ENCODE measurements at regions not wholly inside any gene's neighbourhood (a gene's known extent, or its start where the extent isn't known, plus 50 kb on each side); places are given as distances from the start of the nearest gene placed in this dataset.
"Not testable (repeated sequence)": the region's sequence is repeated elsewhere in the genome, so short reads cannot be mapped to it uniquely, and the experiment has no call there.

- no peak overlapping the region for H3K9ac ChIP-seq (ENCODE audit: low read depth in 1 of 3, low read length in 3 of 3)
- no peaks in the 10 kb centered on the region for H3K36me3 ChIP-seq (ENCODE audit: control insufficient read depth in 3 of 3, insufficient read depth in 3 of 3, low read length in 3 of 3)
- no peaks in the 10 kb centered on the region for H3K4me1 ChIP-seq (ENCODE audit: control insufficient read depth in 3 of 3, insufficient read depth in 3 of 3, low read length in 3 of 3)
- H3K4me3 ChIP-seq (ENCODE audit: low read length in 3 of 3): no peak overlapping the region
- no peak overlapping the region for H3K27ac ChIP-seq (ENCODE audit: low read depth, low read length)
- H3K9me3 ChIP-seq (ENCODE audit: control insufficient read depth in 3 of 3, low read length in 3 of 3): no peaks in the 10 kb centered on the region
- H3K27me3 ChIP-seq (ENCODE audit: control insufficient read depth in 3 of 3, insufficient read depth in 3 of 3, low read length in 3 of 3): no peaks in the 10 kb centered on the region
These were observed 1363.5 kb downstream of the AACS start for GRCh38 chr12:126428769-126429168.

- Histone ChIP-seq H3K4me1 (ENCODE audit: control insufficient read depth in 3 of 3, insufficient read depth in 3 of 3, low read length in 3 of 3) (no peaks in the 10 kb centered on the region), H3K9ac (ENCODE audit: low read depth in 1 of 3, low read length in 3 of 3) (no peak overlapping the region), H3K27ac (ENCODE audit: low read depth, low read length) (no peak overlapping the region), H3K9me3 (ENCODE audit: control insufficient read depth in 3 of 3, low read length in 3 of 3) (no peaks in the 10 kb centered on the region), H3K27me3 (ENCODE audit: control insufficient read depth in 3 of 3, insufficient read depth in 3 of 3, low read length in 3 of 3) (no peaks in the 10 kb centered on the region), H3K36me3 (ENCODE audit: control insufficient read depth in 3 of 3, insufficient read depth in 3 of 3, low read length in 3 of 3) (no peaks in the 10 kb centered on the region), H3K4me3 (ENCODE audit: low read length in 3 of 3) (no peak overlapping the region)
These were observed 1365.7 kb downstream of the AACS start for GRCh38 chr12:126430921-126431320.

GRCh38 chr12:126431767-126432166 is 1366.5 kb downstream of the AACS start:
- H3K9me3 ChIP-seq (ENCODE audit: control insufficient read depth in 3 of 3, low read length in 3 of 3): no peaks in the 10 kb centered on the region
- H3K4me3 ChIP-seq (ENCODE audit: low read length in 3 of 3): no peak overlapping the region
- H3K27ac ChIP-seq (ENCODE audit: low read depth, low read length): no peak overlapping the region
- no peaks in the 10 kb centered on the region for H3K27me3 ChIP-seq (ENCODE audit: control insufficient read depth in 3 of 3, insufficient read depth in 3 of 3, low read length in 3 of 3)
- no peaks in the 10 kb centered on the region for H3K4me1 ChIP-seq (ENCODE audit: control insufficient read depth in 3 of 3, insufficient read depth in 3 of 3, low read length in 3 of 3)
- H3K36me3 ChIP-seq (ENCODE audit: control insufficient read depth in 3 of 3, insufficient read depth in 3 of 3, low read length in 3 of 3): no peaks in the 10 kb centered on the region
- H3K9ac ChIP-seq (ENCODE audit: low read depth in 1 of 3, low read length in 3 of 3): no peak overlapping the region

GRCh38 chr12:126432780-126433179 is 1367.5 kb downstream of the AACS start:
- no peaks in the 10 kb centered on the region for H3K4me1 ChIP-seq (ENCODE audit: control insufficient read depth in 3 of 3, insufficient read depth in 3 of 3, low read length in 3 of 3)
- no peak overlapping the region for H3K27ac ChIP-seq (ENCODE audit: low read depth, low read length)
- no peaks in the 10 kb centered on the region for H3K36me3 ChIP-seq (ENCODE audit: control insufficient read depth in 3 of 3, insufficient read depth in 3 of 3, low read length in 3 of 3)
- H3K27me3 ChIP-seq (ENCODE audit: control insufficient read depth in 3 of 3, insufficient read depth in 3 of 3, low read length in 3 of 3): no peaks in the 10 kb centered on the region
- H3K9ac ChIP-seq (ENCODE audit: low read depth in 1 of 3, low read length in 3 of 3): no peak overlapping the region
- H3K4me3 ChIP-seq (ENCODE audit: low read length in 3 of 3): no peak overlapping the region
- no peaks in the 10 kb centered on the region for H3K9me3 ChIP-seq (ENCODE audit: control insufficient read depth in 3 of 3, low read length in 3 of 3)

DNA sequence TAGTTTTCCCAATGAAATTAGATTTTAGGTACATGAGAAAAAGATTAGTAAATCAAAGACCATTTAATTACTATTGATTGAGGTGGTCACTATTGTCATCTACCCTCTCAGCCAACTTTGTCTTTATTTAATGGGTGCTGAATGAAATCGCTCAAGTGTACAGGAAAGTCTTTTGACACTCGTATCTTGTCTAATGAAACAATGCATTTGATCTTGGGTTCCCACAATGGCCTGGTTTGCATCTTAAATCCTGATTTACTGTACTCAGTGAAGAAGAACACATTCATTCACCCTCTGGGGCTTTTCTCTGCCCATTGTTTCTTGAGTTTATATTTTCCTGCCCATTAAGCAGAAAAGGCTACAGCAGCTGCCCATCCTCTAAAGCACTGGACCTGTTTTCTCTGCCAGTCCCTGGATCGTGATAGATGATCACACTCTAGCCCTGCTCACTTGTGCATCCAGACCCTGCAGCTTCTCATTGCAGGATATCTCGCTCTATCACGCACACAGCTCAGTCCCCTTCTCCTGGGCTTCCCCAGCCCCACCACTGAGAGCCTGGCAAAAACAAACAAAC is 1369.3 kb downstream of the AACS start:
- no peak overlapping the region for H3K27ac ChIP-seq (ENCODE audit: low read depth, low read length)
- no peak overlapping the region for H3K4me3 ChIP-seq (ENCODE audit: low read length in 3 of 3)

GRCh38 chr12:126436041-126436440 is 1370.8 kb downstream of the AACS start:
- H3K4me3 ChIP-seq (ENCODE audit: low read length in 3 of 3): no peak overlapping the region
- H3K9me3 ChIP-seq (ENCODE audit: control insufficient read depth in 3 of 3, low read length in 3 of 3): no peaks in the 10 kb centered on the region
- H3K27ac ChIP-seq (ENCODE audit: low read depth, low read length): no peak overlapping the region
- H3K9ac ChIP-seq (ENCODE audit: low read depth in 1 of 3, low read length in 3 of 3): no peak overlapping the region
- no peaks in the 10 kb centered on the region for H3K4me1 ChIP-seq (ENCODE audit: control insufficient read depth in 3 of 3, insufficient read depth in 3 of 3, low read length in 3 of 3)
- no peaks in the 10 kb centered on the region for H3K36me3 ChIP-seq (ENCODE audit: control insufficient read depth in 3 of 3, insufficient read depth in 3 of 3, low read length in 3 of 3)
- no peaks in the 10 kb centered on the region for H3K27me3 ChIP-seq (ENCODE audit: control insufficient read depth in 3 of 3, insufficient read depth in 3 of 3, low read length in 3 of 3)

More for the DNA sequence above, 1369.3 kb downstream of the AACS start:
- no peaks in the 10 kb centered on the region for H3K9me3 ChIP-seq (ENCODE audit: control insufficient read depth in 3 of 3, low read length in 3 of 3)
- H3K9ac ChIP-seq (ENCODE audit: low read depth in 1 of 3, low read length in 3 of 3): no peak overlapping the region
- H3K27me3 ChIP-seq (ENCODE audit: control insufficient read depth in 3 of 3, insufficient read depth in 3 of 3, low read length in 3 of 3): no peaks in the 10 kb centered on the region
- H3K36me3 ChIP-seq (ENCODE audit: control insufficient read depth in 3 of 3, insufficient read depth in 3 of 3, low read length in 3 of 3): no peaks in the 10 kb centered on the region
- H3K4me1 ChIP-seq (ENCODE audit: control insufficient read depth in 3 of 3, insufficient read depth in 3 of 3, low read length in 3 of 3): no peaks in the 10 kb centered on the region

DNA sequence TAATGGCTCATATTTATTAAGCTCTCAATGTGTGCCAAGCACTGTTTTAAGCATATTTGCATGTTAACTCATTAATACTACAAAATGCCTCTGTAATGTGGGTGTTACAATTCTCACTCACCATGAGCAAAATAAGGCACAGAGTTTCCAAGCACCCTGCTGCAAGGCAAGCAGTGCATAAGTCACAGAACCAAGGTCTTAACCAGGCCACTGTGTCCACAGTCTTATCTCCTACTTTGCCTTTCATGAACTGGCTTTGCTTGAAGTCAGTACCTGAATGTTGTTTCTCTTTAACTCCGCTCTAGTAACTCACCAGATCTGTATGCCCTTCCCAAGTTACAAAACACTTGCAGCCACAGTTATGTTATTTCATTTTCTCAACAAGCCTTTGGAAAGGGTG is 1372.7 kb downstream of the AACS start:
- no peak overlapping the region for H3K27ac ChIP-seq (ENCODE audit: low read depth, low read length)
- H3K4me3 ChIP-seq (ENCODE audit: low read length in 3 of 3): no peak overlapping the region
- no peaks in the 10 kb centered on the region for H3K9me3 ChIP-seq (ENCODE audit: control insufficient read depth in 3 of 3, low read length in 3 of 3)
- no peaks in the 10 kb centered on the region for H3K4me1 ChIP-seq (ENCODE audit: control insufficient read depth in 3 of 3, insufficient read depth in 3 of 3, low read length in 3 of 3)
- no peaks in the 10 kb centered on the region for H3K27me3 ChIP-seq (ENCODE audit: control insufficient read depth in 3 of 3, insufficient read depth in 3 of 3, low read length in 3 of 3)
- H3K36me3 ChIP-seq (ENCODE audit: control insufficient read depth in 3 of 3, insufficient read depth in 3 of 3, low read length in 3 of 3): no peaks in the 10 kb centered on the region
- no peak overlapping the region for H3K9ac ChIP-seq (ENCODE audit: low read depth in 1 of 3, low read length in 3 of 3)

- H3K9me3 ChIP-seq (ENCODE audit: control insufficient read depth in 3 of 3, low read length in 3 of 3): no peaks in the 10 kb centered on the region
- H3K36me3 ChIP-seq (ENCODE audit: control insufficient read depth in 3 of 3, insufficient read depth in 3 of 3, low read length in 3 of 3): no peaks in the 10 kb centered on the region
- no peaks in the 10 kb centered on the region for H3K27me3 ChIP-seq (ENCODE audit: control insufficient read depth in 3 of 3, insufficient read depth in 3 of 3, low read length in 3 of 3)
- H3K4me1 ChIP-seq (ENCODE audit: control insufficient read depth in 3 of 3, insufficient read depth in 3 of 3, low read length in 3 of 3): no peaks in the 10 kb centered on the region
- no peak overlapping the region for H3K9ac ChIP-seq (ENCODE audit: low read depth in 1 of 3, low read length in 3 of 3)
- no peak overlapping the region for H3K4me3 ChIP-seq (ENCODE audit: low read length in 3 of 3)
- no peak overlapping the region for H3K27ac ChIP-seq (ENCODE audit: low read depth, low read length)
These were observed 1378.7 kb downstream of the AACS start for GRCh38 chr12:126443977-126444376.

GRCh38 chr12:126447346-126447745 is 1382.1 kb downstream of the AACS start:
- no peak overlapping the region for H3K9ac ChIP-seq (ENCODE audit: low read depth in 1 of 3, low read length in 3 of 3)
- H3K9me3 ChIP-seq (ENCODE audit: control insufficient read depth in 3 of 3, low read length in 3 of 3): no peaks in the 10 kb centered on the region
- no peaks in the 10 kb centered on the region for H3K36me3 ChIP-seq (ENCODE audit: control insufficient read depth in 3 of 3, insufficient read depth in 3 of 3, low read length in 3 of 3)
- H3K4me1 ChIP-seq (ENCODE audit: control insufficient read depth in 3 of 3, insufficient read depth in 3 of 3, low read length in 3 of 3): no peaks in the 10 kb centered on the region
- no peaks in the 10 kb centered on the region for H3K27me3 ChIP-seq (ENCODE audit: control insufficient read depth in 3 of 3, insufficient read depth in 3 of 3, low read length in 3 of 3)
- no peak overlapping the region for H3K27ac ChIP-seq (ENCODE audit: low read depth, low read length)
- no peak overlapping the region for H3K4me3 ChIP-seq (ENCODE audit: low read length in 3 of 3)

DNA sequence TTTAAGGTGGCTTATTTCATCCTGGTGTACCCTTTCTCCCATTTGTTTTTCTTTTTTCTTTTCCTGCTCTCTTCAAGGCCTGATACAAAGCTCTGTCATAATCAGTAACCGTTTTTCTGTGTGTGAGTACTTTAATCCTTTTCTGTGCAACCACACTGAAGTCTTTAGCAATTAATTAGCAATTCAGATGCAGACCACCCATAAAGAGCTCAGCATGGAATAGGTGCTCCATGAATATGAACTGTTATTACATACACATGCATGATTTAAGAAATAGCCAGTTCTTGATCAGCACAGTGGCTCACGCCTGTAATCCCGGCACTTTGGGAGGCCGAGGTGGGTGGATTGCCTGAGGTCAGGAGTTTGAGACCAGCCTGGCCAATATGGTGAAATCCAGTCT is 1386.6 kb downstream of the AACS start:
- Histone ChIP-seq H3K9me3 (ENCODE audit: control insufficient read depth in 3 of 3, low read length in 3 of 3) (no peaks in the 10 kb centered on the region), H3K4me3 (ENCODE audit: low read length in 3 of 3) (no peak overlapping the region), H3K27ac (ENCODE audit: low read depth, low read length) (no peak overlapping the region), H3K4me1 (ENCODE audit: control insufficient read depth in 3 of 3, insufficient read depth in 3 of 3, low read length in 3 of 3) (no peaks in the 10 kb centered on the region), H3K36me3 (ENCODE audit: control insufficient read depth in 3 of 3, insufficient read depth in 3 of 3, low read length in 3 of 3) (no peaks in the 10 kb centered on the region), H3K27me3 (ENCODE audit: control insufficient read depth in 3 of 3, insufficient read depth in 3 of 3, low read length in 3 of 3) (no peaks in the 10 kb centered on the region), H3K9ac (ENCODE audit: low read depth in 1 of 3, low read length in 3 of 3) (no peak overlapping the region)

DNA sequence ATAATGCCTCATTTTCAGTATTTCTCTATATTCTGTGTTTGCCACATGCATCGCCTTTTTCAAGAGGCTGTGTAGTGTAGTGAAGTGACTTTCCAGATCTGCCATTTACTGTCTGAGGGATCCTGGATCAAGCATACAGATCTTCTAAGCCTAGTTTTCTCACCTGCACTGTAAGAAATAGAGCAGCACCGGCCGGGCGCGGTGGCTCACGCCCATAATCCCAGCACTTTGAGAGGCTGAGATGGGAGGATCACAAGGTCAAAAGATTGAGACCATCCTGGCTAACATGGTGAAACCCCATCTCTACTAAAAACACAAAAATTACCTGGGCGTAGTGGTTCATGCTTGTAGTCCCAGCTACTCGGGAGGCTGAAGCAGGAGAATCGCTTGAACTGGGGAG is 1387.5 kb downstream of the AACS start:
- H3K4me3 ChIP-seq (ENCODE audit: low read length in 3 of 3); H3K4me1 ChIP-seq (ENCODE audit: control insufficient read depth in 3 of 3, insufficient read depth in 3 of 3, low read length in 3 of 3); H3K36me3 ChIP-seq (ENCODE audit: control insufficient read depth in 3 of 3, insufficient read depth in 3 of 3, low read length in 3 of 3); H3K27me3 ChIP-seq (ENCODE audit: control insufficient read depth in 3 of 3, insufficient read depth in 3 of 3, low read length in 3 of 3); H3K9me3 ChIP-seq (ENCODE audit: control insufficient read depth in 3 of 3, low read length in 3 of 3); H3K9ac ChIP-seq (ENCODE audit: low read depth in 1 of 3, low read length in 3 of 3); H3K27ac ChIP-seq (ENCODE audit: low read depth, low read length): not testable (repeated sequence)

Measured in skeletal muscle tissue (tissue), 3 donors.